ENCODE measurements at regions not wholly inside any gene's neighbourhood (a gene's known extent, or its start where the extent isn't known, plus 50 kb on each side); places are given as distances from the start of the nearest gene placed in this dataset.

- no peak overlapping the region for H3K27ac ChIP-seq (ENCODE audit: low read depth in 1 of 2, low read length in 2 of 2)
- no peak for TF ChIP-seq FOXA2 (IDR thresholded peaks at IDR 0.05)
- TF ChIP-seq MAX (IDR thresholded peaks at IDR 0.05): no peak
- TF ChIP-seq GABPA (IDR thresholded peaks at IDR 0.05 in 1 of 2, conservative IDR thresholded peaks at IDR 0.05 in 1 of 2): no peak
- no peak for TF ChIP-seq EGR1 (IDR thresholded peaks at IDR 0.05; ENCODE audit: low read depth in 2 of 2)
- TF ChIP-seq YY1 (IDR thresholded peaks at IDR 0.05): no peak
- TF ChIP-seq, protein P1, sequence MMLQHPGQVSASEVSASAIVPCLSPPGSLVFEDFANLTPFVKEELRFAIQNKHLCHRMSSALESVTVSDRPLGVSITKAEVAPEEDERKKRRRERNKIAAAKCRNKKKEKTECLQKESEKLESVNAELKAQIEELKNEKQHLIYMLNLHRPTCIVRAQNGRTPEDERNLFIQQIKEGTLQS (IDR thresholded peaks at IDR 0.05): no peak
- no peak for TF ChIP-seq HNF4A (conservative IDR thresholded peaks at IDR 0.05)
- no peak for TF ChIP-seq HNF4G (IDR thresholded peaks at IDR 0.05)
- TF ChIP-seq RAD21 (IDR thresholded peaks at IDR 0.05): no peak
- TF ChIP-seq CTCF (IDR thresholded peaks at IDR 0.05; ENCODE audit: low read depth, low read length, missing input control): no peak
- no peak for TF ChIP-seq SP1 (IDR thresholded peaks at IDR 0.05)
- TF ChIP-seq JUND (IDR thresholded peaks at IDR 0.05): no peak
- no peak for TF ChIP-seq FOXA1 (IDR thresholded peaks at IDR 0.05)
- no peak for TF ChIP-seq TAF1 (conservative IDR thresholded peaks at IDR 0.05)
- TF ChIP-seq NR2F2 (IDR thresholded peaks at IDR 0.05): no peak
These were observed 129.8 kb upstream of the PPFIA2 start for GRCh38 chr12:81888961-81889360.

GRCh38 chr12:81888106-81888740 is 129.1 kb upstream of the PPFIA2 start:
- Histone ChIP-seq H3K27me3 (ENCODE audit: control insufficient read depth in 4 of 4, insufficient read depth in 4 of 4, low read length in 3 of 4) (no peaks in the 10 kb centered on the region), H3K9ac (ENCODE audit: low read depth in 1 of 2, low read length in 2 of 2) (no peak overlapping the region), H3K4me3 (ENCODE audit: low read depth in 1 of 3, low read length in 3 of 3) (no peak overlapping the region), H3K36me3 (ENCODE audit: control insufficient read depth in 4 of 4, insufficient read depth in 3 of 4, low read depth in 1 of 4, low read length in 3 of 4) (no peaks in the 10 kb centered on the region), H3K9me3 (ENCODE audit: control insufficient read depth in 4 of 4, low read length in 3 of 4) (no peaks in the 10 kb centered on the region), H3K27ac (ENCODE audit: low read depth in 1 of 2, low read length in 2 of 2) (no peak overlapping the region), H3K4me1 (ENCODE audit: control insufficient read depth in 4 of 4, insufficient read depth in 4 of 4, low read length in 3 of 4) (no peaks in the 10 kb centered on the region)
- TF ChIP-seq REST (IDR thresholded peaks at IDR 0.05) (no peak), RXRA (IDR thresholded peaks at IDR 0.05) (no peak)
- no peak for DNase-seq (ENCODE audit: low spot score)

More at GRCh38 chr12:81888961-81889360, 129.8 kb upstream of the PPFIA2 start:
- Histone ChIP-seq H3K36me3 (ENCODE audit: control insufficient read depth in 4 of 4, insufficient read depth in 3 of 4, low read depth in 1 of 4, low read length in 3 of 4) (no peaks in the 10 kb centered on the region), H3K9ac (ENCODE audit: low read depth in 1 of 2, low read length in 2 of 2) (no peak overlapping the region), H3K9me3 (ENCODE audit: control insufficient read depth in 4 of 4, low read length in 3 of 4) (no peaks in the 10 kb centered on the region), H3K4me1 (ENCODE audit: control insufficient read depth in 4 of 4, insufficient read depth in 4 of 4, low read length in 3 of 4) (no peaks in the 10 kb centered on the region), H3K27me3 (ENCODE audit: control insufficient read depth in 4 of 4, insufficient read depth in 4 of 4, low read length in 3 of 4) (no peaks in the 10 kb centered on the region), H3K4me3 (ENCODE audit: low read depth in 1 of 3, low read length in 3 of 3) (no peak overlapping the region)
- no peak for DNase-seq (ENCODE audit: low spot score)
